HG02852 (cell line): ENCODE measurements at regions not wholly inside any gene's neighbourhood (a gene's known extent, or its start where the extent isn't known, plus 50 kb on each side); places are given as distances from the start of the nearest gene placed in this dataset.

ENCODE experiments used
- ATAC-seq: cut with Tn5 transposase; IDR thresholded peaks from one replicate; pipeline ENCODE4 v1.9.1; 2021; ENCODE audit warnings: mild to moderate bottlenecking, moderate library complexity; ENCODE audit not compliant: unreplicated experiment

- no peak for ATAC-seq
Measured at GRCh38 chr4:54359919-54360650, 131.0 kb downstream of the PDGFRA start.

GRCh38 chr4:54363037-54363436, 133.9 kb downstream of the PDGFRA start:
- ATAC-seq, result no peak

GRCh38 chr4:54365691-54366090, 136.6 kb downstream of the PDGFRA start:
- ATAC-seq, result no peak

GRCh38 chr4:54367059-54367458, 138.0 kb downstream of the PDGFRA start:
- ATAC-seq, result no peak

- no peak for ATAC-seq
Measured at GRCh38 chr4:54368281-54369265, 139.5 kb downstream of the PDGFRA start.

GRCh38 chr4:54371173-54371572, 142.1 kb downstream of the PDGFRA start:
- no peak for ATAC-seq

GRCh38 chr4:54372951-54373350, 143.9 kb downstream of the PDGFRA start:
- ATAC-seq, result no peak

GRCh38 chr4:54373718-54374210, 144.7 kb downstream of the PDGFRA start:
- no peak for ATAC-seq

- ATAC-seq, result no peak
Measured at GRCh38 chr4:54378461-54378860, 149.4 kb downstream of the PDGFRA start.

- ATAC-seq, result no peak
Measured at GRCh38 chr4:54384152-54384551, 155.1 kb downstream of the PDGFRA start.

GRCh38 chr4:54384563-54384962, 155.5 kb downstream of the PDGFRA start:
- no peak for ATAC-seq

GRCh38 chr4:54386042-54386669, 157.1 kb downstream of the PDGFRA start:
- no peak for ATAC-seq

- ATAC-seq, result no peak
Measured at GRCh38 chr4:54386693-54387092, 157.6 kb downstream of the PDGFRA start.

- no peak for ATAC-seq
Measured at GRCh38 chr4:54390670-54391069, 161.6 kb downstream of the PDGFRA start.

- ATAC-seq, result no peak
Measured at GRCh38 chr4:54391104-54391503, 162.0 kb downstream of the PDGFRA start.

GRCh38 chr4:54392479-54392878, 163.4 kb downstream of the PDGFRA start:
- no peak for ATAC-seq

- no peak for ATAC-seq
Measured at GRCh38 chr4:54393243-54393642, 164.2 kb downstream of the PDGFRA start.

GRCh38 chr4:54395013-54395527, 166.0 kb downstream of the PDGFRA start:
- ATAC-seq, result no peak

- no peak for ATAC-seq
Measured at GRCh38 chr4:54400188-54400587, 171.1 kb downstream of the PDGFRA start.

- ATAC-seq, result no peak
Measured at GRCh38 chr4:54400802-54401201, 171.7 kb downstream of the PDGFRA start.

- no peak for ATAC-seq
Measured at GRCh38 chr4:54402880-54403480, 173.9 kb downstream of the PDGFRA start.
